Suppressor macrophage (primary cell): ENCODE measurements at regions not wholly inside any gene's neighbourhood (a gene's known extent, or its start where the extent isn't known, plus 50 kb on each side); places are given as distances from the start of the nearest gene placed in this dataset.

Source experiments
- DNase-seq, 4 experiments: peaks; one replicate each; pipeline ENCODE4 v3.0.0-alpha.2; 2020 to 2022

- DNase-seq: peak in 1 of 4 experiments; percentile 8
Observed at GRCh38 chr5:180411948-180412347, 58.8 kb upstream of the GFPT2 start.

DNA sequence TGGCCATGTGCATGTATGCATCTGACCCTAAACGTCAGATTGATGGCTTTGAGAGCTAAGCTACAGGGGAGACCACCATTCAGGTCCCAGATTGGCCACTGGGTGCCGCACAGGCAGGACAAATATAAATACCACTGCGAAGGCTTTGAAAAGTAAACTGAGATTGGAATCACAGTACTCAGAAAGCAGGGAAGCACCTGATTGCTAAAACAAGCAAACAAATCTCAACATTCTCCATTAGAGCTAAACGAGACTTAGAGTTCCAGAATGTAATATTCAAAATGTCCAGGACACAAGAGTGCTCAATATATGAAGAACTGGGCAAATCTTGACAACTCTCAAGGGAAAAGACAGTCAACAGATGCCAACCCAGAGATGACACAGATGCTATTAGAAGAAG lies 61.0 kb upstream of the GFPT2 start:
- DNase-seq: no peak

DNA sequence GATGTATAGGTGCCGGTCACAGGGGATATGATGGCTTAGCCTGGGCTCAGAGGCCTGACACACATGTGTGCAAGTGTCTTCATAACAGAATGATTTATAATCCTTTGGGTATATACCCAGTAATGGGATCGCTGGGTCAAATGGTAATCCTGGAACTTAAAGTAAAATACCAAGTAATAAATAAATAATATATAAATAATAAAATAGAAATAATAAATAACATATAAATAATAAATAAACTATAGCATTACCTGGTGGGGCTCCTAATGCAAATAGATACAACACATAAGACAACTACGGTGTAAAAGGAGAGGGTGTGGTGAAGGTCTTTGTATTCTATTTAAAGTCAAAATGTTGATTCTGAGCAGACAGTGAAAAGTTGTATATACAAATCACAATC lies 68.5 kb upstream of the GFPT2 start:
- DNase-seq: no peak

GRCh38 chr5:180423133-180423532 lies 70.0 kb upstream of the GFPT2 start:
- no peak for DNase-seq

- DNase-seq: no peak
Observed at GRCh38 chr5:180423598-180423997, 70.5 kb upstream of the GFPT2 start.

- no peak for DNase-seq
Observed at GRCh38 chr5:180424094-180424493, 70.1 kb upstream of the CNOT6 start.

DNA sequence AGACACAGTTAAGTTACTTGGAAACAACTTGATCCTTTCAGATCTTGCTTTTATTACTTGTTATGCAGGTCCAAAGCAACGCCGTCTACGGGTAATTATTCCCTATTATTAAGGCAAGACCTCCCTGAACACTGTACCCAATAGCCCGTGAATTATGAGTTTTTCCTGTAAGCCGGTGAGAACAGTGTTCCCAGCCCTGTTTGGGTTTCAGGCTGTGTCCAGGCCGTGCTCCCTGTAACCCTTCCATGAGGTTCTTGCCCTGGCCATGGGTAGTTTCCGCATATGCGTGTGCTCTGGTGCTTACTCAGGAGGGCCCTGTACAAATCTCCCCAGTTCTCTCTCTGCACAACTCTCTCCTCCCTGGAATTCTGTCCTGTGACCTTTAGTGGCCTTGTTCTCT lies 65.6 kb upstream of the CNOT6 start:
- DNase-seq: no peak

DNA sequence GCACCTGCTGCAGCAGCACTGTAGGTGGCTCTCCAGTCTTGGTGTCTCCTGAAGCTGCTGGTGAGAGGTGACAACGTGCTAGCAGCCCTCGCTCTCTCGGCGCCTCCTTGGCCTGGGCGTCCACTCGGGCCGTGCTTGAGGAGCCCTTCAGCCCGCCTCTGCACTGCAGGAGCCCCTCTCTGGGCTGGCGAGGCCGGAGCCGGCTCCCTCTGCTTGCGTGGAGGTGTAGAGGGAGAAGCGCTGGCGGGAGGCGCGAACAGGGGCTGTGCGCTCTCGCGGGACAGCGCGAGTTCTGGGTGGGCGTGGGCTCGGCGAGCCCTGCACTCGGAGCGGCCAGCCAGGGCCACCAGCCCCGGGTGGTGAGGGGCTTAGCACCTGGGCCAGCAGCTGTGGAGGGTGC lies 62.2 kb upstream of the CNOT6 start:
- DNase-seq: no peak

DNA sequence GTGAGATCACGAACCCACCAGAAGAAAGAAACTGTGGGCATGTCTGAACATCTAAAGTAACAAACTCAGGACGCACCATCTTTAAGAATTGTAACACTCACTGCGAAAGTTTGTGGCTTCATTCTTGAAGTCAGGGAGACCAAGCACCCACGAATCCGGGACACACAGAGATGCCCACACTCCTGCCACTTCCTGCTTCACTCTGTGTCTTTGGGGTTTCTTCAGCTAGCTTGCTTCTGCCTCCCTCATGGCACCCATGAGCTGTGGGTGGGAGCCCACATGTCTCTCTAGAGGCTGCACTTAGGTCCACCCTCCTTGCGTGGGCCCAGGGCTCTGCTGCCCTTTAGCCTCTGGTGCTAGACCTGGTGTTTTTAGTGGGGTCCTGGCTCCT lies 61.2 kb upstream of the CNOT6 start:
- peak in 2 of 4 experiments; percentile 12 to 47 for DNase-seq

DNA sequence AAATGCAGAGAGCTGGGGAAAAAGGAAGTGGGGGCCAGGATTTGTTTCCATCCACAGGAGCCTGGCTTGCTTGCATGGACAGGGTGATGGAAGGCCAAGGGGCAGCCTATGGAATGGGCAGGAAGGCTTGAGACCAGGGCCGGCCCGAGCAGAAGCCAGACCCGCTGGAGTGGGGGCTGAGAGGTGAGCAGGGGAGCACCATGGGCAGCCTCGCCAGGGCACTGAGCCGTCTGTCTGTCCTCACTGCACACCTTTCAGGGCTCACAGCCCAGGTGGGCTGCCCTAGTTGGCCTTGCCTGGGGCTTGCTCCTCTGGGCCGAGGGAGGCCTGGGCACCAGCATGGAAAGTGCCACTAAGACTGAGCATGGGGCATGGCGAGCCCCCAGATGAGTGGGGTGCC lies 58.6 kb upstream of the CNOT6 start:
- no peak for DNase-seq

GRCh38 chr5:180436275-180436674 lies 57.9 kb upstream of the CNOT6 start:
- no peak for DNase-seq

- DNase-seq: no peak
Observed at GRCh38 chr5:180436936-180437335, 57.2 kb upstream of the CNOT6 start.

DNA sequence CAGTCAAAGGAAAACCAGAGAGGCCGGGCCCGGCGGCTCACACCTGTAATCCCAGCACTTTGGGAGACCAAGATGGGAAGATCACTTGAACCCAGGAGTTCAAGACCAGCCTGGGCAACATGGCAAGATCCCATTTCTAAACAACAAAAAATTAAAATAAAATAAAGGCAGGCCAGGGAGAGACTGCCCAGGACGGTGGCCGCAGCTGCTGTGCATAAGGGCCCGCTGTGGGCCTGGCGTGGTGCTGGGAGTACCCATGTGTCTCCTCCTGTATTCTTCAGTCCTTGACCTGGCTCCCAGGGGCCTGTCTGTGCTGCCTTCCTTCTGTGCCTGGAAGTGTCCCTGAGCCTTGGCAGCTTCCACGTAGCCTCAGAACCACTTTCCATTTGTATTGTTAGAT lies 56.8 kb upstream of the CNOT6 start:
- DNase-seq: no peak

DNA sequence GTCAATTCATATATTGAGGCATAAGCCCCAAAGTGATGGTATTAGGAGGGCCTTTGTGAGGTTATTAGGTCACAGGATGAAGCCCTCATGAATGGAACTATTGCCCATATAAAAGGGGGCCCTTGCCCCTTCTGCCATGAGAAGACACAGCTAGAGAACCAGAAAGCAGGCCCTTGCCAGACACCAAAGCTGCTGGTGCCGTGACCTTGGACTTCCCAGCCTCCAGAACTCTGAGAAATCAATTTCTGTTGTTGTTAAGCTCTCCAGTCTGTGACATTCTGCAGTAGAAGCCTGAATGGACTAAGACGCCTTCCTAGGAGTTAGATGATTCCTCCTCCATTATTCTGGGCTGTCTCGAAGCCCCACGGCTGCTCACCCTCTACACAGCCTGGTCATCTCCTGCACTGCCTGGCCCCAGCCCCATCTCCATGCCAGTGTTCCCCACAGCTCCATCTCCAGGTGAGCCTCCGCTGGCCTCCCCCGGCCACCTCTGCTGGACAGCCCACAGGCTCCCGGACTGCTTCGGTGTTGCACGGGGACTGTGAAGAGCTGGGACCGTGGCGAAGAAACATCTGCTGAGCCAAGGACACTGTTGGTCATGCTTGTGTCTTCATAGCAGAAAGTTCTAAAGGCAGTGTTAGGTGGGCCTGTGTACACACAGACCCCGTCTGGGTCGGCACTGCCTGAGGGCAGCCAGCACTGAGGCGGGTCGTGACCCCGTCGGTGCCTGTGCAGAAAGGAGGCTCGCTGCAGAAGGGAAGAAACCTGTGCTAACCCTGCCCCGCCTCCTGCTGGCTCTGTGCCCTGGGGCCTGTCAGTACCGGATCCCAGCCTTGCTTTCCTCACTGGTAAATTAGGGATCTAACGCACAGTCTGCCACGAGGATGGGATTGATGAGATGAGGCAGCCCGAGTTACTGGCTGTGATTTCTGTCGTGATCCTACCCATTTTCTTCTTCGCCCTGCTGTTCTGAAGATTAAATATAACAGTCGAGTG lies 55.1 kb upstream of the CNOT6 start:
- no peak for DNase-seq

DNA sequence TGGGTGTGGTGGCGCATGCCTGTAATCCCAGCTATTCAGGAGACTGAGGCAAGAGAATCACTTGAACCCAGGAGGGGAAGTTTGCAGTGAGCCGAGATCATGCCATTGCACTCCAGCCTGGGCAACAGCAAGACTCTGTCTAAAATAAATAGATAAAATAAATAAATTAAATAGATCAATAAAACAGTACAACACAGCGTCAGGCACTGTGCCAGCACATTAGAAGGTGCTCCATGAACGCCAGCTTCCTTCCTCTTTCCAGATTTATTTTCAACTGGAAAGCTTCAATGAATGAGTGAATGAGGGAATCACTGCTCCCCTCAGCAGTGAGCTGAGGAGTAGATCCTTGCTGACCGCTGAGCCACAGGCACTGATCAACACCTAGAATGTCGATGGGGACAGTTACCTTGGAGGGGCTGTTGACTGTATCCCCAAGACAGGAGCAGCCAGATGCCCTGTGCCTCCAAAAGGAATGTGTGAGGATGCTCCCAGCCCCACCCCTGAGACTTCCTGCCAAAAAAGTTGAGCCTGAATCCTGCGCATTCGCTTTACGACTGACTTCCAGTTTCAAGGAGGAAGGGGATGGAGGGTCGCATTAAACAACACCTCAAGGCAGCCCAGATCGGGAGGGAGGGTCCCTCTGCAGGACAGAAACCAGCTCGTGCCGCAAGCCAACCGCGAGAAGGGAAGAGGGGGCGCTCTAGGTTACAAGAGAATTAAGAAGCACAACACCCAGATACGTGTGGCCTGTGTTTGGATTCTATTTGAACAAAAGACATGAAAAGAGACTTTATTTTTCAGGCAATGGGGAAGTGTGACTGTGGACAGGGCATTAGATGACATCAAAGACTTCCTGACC lies 54.0 kb upstream of the CNOT6 start:
- DNase-seq: peak in 2 of 4 experiments; percentile 5 to 26

- DNase-seq: no peak
Observed at GRCh38 chr5:180441564-180442051, 52.6 kb upstream of the CNOT6 start.
